ENCODE measurements at regions not wholly inside any gene's neighbourhood (a gene's known extent, or its start where the extent isn't known, plus 50 kb on each side); places are given as distances from the start of the nearest gene placed in this dataset.
"Not testable (repeated sequence)": the region's sequence is repeated elsewhere in the genome, so short reads cannot be mapped to it uniquely, and the experiment has no call there.

- H3K4me3 ChIP-seq (ENCODE audit: low read depth, low read length), result no peak overlapping the region
These were observed 139.4 kb upstream of the SERTAD2 start for GRCh38 chr2:64792995-64793639.

GRCh38 chr2:64793701-64794100 lies 140.0 kb upstream of the SERTAD2 start:
- no peak overlapping the region for H3K4me3 ChIP-seq (ENCODE audit: low read depth, low read length)

- H3K4me3 ChIP-seq (ENCODE audit: low read depth, low read length), result no peak overlapping the region
These were observed 140.8 kb upstream of the SERTAD2 start for GRCh38 chr2:64794426-64794995.

GRCh38 chr2:64795024-64795592 lies 141.4 kb upstream of the SERTAD2 start:
- H3K4me3 ChIP-seq (ENCODE audit: low read depth, low read length), result no peak overlapping the region

GRCh38 chr2:64796926-64797325 lies 143.2 kb upstream of the SERTAD2 start:
- no peak overlapping the region for H3K4me3 ChIP-seq (ENCODE audit: low read depth, low read length)

GRCh38 chr2:64797881-64798575 lies 144.3 kb upstream of the SERTAD2 start:
- H3K4me3 ChIP-seq (ENCODE audit: low read depth, low read length), result no peak overlapping the region

GRCh38 chr2:64799592-64800252 lies 146.0 kb upstream of the SERTAD2 start:
- no peak overlapping the region for H3K4me3 ChIP-seq (ENCODE audit: low read depth, low read length)

- H3K4me3 ChIP-seq (ENCODE audit: low read depth, low read length), result no peak overlapping the region
These were observed 150.1 kb upstream of the SERTAD2 start for GRCh38 chr2:64803776-64804175.

GRCh38 chr2:64804651-64805050 lies 150.9 kb upstream of the SERTAD2 start:
- no peak overlapping the region for H3K4me3 ChIP-seq (ENCODE audit: low read depth, low read length)

- H3K4me3 ChIP-seq (ENCODE audit: low read depth, low read length), result no peak overlapping the region
These were observed 153.7 kb upstream of the SERTAD2 start for GRCh38 chr2:64807417-64807816.

- no peak overlapping the region for H3K4me3 ChIP-seq (ENCODE audit: low read depth, low read length)
These were observed 154.4 kb upstream of the SERTAD2 start for GRCh38 chr2:64808092-64808491.

GRCh38 chr2:64808754-64809153 lies 155.0 kb upstream of the SERTAD2 start:
- no peak overlapping the region for H3K4me3 ChIP-seq (ENCODE audit: low read depth, low read length)

- H3K4me3 ChIP-seq (ENCODE audit: low read depth, low read length), result no peak overlapping the region
These were observed 155.5 kb upstream of the SERTAD2 start for GRCh38 chr2:64809216-64809615.

GRCh38 chr2:64812285-64812684 lies 158.6 kb upstream of the SERTAD2 start:
- H3K4me3 ChIP-seq (ENCODE audit: low read depth, low read length), result no peak overlapping the region

- no peak overlapping the region for H3K4me3 ChIP-seq (ENCODE audit: low read depth, low read length)
These were observed 160.3 kb upstream of the SERTAD2 start for GRCh38 chr2:64814007-64814406.

- not testable (repeated sequence) for H3K4me3 ChIP-seq (ENCODE audit: low read depth, low read length)
These were observed 162.8 kb upstream of the SERTAD2 start for GRCh38 chr2:64816526-64816925.

GRCh38 chr2:64817453-64817852 lies 163.7 kb upstream of the SERTAD2 start:
- H3K4me3 ChIP-seq (ENCODE audit: low read depth, low read length), result no peak overlapping the region

- H3K4me3 ChIP-seq (ENCODE audit: low read depth, low read length), result no peak overlapping the region
These were observed 164.9 kb upstream of the SERTAD2 start for GRCh38 chr2:64818664-64819060.

- H3K4me3 ChIP-seq (ENCODE audit: low read depth, low read length), result no peak overlapping the region
These were observed 165.6 kb upstream of the SERTAD2 start for GRCh38 chr2:64819361-64819760.

GRCh38 chr2:64819774-64820688 lies 166.3 kb upstream of the SERTAD2 start:
- H3K4me3 ChIP-seq (ENCODE audit: low read depth, low read length), result no peak overlapping the region

Data from iPS-11a (cell line).